ENCODE measurements at regions not wholly inside any gene's neighbourhood (a gene's known extent, or its start where the extent isn't known, plus 50 kb on each side); places are given as distances from the start of the nearest gene placed in this dataset.

DNA sequence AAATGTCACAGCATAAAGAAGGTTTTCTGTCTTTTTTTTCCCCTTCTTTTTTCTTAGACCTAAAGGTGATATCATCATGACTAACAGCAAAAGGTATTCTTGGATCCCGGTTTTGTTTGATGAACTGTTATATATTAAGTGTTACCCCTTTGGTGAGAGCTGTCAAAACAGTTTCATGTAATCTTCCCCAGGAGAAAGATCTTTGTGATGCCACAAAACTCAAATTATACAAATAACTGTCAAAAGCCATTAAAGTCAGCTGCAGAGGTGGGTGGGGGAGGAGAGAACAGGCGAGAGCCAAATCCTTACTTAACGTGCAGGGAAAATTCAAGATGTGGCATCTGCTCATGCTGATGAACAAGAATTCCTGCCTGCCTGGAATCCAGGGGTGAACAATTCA, 258.2 kb downstream of the BMP7 start:
- no peak for TF ChIP-seq CTCF (IDR thresholded peaks at IDR 0.05; ENCODE audit: poor library complexity, severe bottlenecking)
- TF ChIP-seq POLR2AphosphoS5 (IDR thresholded peaks at IDR 0.05) = peak; percentile 85
- no peak for TF ChIP-seq EZH2 (IDR thresholded peaks at IDR 0.05; ENCODE audit: borderline replicate concordance, insufficient read depth, low read length, poor library complexity, severe bottlenecking)
- no peak for TF ChIP-seq RAD21 (conservative IDR thresholded peaks at IDR 0.05)
- TF ChIP-seq SMC3 (conservative IDR thresholded peaks at IDR 0.05; ENCODE audit: poor library complexity) = no peak
- no peak for TF ChIP-seq MXI1 (conservative IDR thresholded peaks at IDR 0.05; ENCODE audit: poor library complexity, severe bottlenecking)
